ENCODE measurements at regions not wholly inside any gene's neighbourhood (a gene's known extent, or its start where the extent isn't known, plus 50 kb on each side); places are given as distances from the start of the nearest gene placed in this dataset.

GRCh38 chr6:18988636-18989035, 601.5 kb downstream of the RNF144B start:
- no peak overlapping the region for H2BK20ac ChIP-seq (ENCODE audit: low read length)
- no peak overlapping the region for H4K91ac ChIP-seq (replicated peaks; ENCODE audit: insufficient read length, low read length)
- no peak overlapping the region for H2BK120ac ChIP-seq (replicated peaks; ENCODE audit: low read depth, low read length)
- peaks cover 0 to 4% (median under 1%) of the 10 kb centered on the region in 4 experiments; a peak in 2 of 7 replicates for H3K4me1 ChIP-seq (replicated peaks in 1 of 4; ENCODE audit: control insufficient read depth in 3 of 4, insufficient read depth in 4 of 4, low read length in 3 of 4)
- no peaks in the 10 kb centered on the region for H3K9me3 ChIP-seq (ENCODE audit: insufficient read depth in 2 of 2, low read depth in 1 of 2, low read length in 1 of 2)
- 93% methylated on average over 3 of the region's 3 CpGs; no CpG with 5 or more reads in 1 of the 2 experiments for WGBS, 2 experiments (ENCODE audit: extremely low coverage in 1 of 2, insufficient coverage in 1 of 2, insufficient read length in 1 of 2, insufficient replicate concordance in 2 of 2, low coverage in 1 of 2, low lambda C conversion rate in 2 of 2, missing lambda C conversion rate in 1 of 2)
- no peak overlapping the region for H3K9ac ChIP-seq (replicated peaks in 1 of 4; ENCODE audit: extremely low read depth in 1 of 4, low read depth in 3 of 4, low read length in 3 of 4)
- no peaks in the 10 kb centered on the region for H3K36me3 ChIP-seq (ENCODE audit: control insufficient read depth in 2 of 4, insufficient read depth in 4 of 4, low read length in 3 of 4)
- H3K4me3 ChIP-seq (ENCODE audit: extremely low read depth in 1 of 4, insufficient read depth in 2 of 4, low read depth in 3 of 4, low read length in 4 of 4): no peak overlapping the region
- H2BK5ac ChIP-seq (ENCODE audit: low read depth, low read length): no peak overlapping the region
- H2BK15ac ChIP-seq (ENCODE audit: low read length): no peak overlapping the region
- H3K23ac ChIP-seq (ENCODE audit: insufficient read length): no peak overlapping the region
- H4K5ac ChIP-seq (ENCODE audit: insufficient read length, low read depth, low read length): no peak overlapping the region
- H3K56ac ChIP-seq (replicated peaks; ENCODE audit: insufficient read length, low read depth, low read length): no peak overlapping the region
- H3K79me1 ChIP-seq (ENCODE audit: low read depth, low read length): no peaks in the 10 kb centered on the region
- H3K14ac ChIP-seq (ENCODE audit: insufficient read length): no peak overlapping the region
- no peak overlapping the region for H2AFZ ChIP-seq (ENCODE audit: low read length)
- no peaks in the 10 kb centered on the region for H3K23me2 ChIP-seq (ENCODE audit: low read depth, low read length)
- CTCF ChIA-PET (ENCODE audit: partially characterized antibody): interaction anchor here (0.7 to 4.6 kb wide), 8 partner anchors 8 to 393 kb away, joined by 3 to 29 read pairs (median 4); no protein-coding TSS in a partner anchor
- H3K18ac ChIP-seq (ENCODE audit: extremely low read depth, low read length): no peak overlapping the region
- H3K27me3 ChIP-seq (replicated peaks in 1 of 4; ENCODE audit: control insufficient read depth in 3 of 4, extremely low read depth in 1 of 4, insufficient read depth in 3 of 4, low read length in 3 of 4): no peaks in the 10 kb centered on the region
- no peak overlapping the region for H3K4me2 ChIP-seq (ENCODE audit: insufficient read depth in 1 of 2, low read depth in 2 of 2, low read length in 2 of 2)
- H3K27ac ChIP-seq (ENCODE audit: low read depth, low read length): no peak overlapping the region
- no peak overlapping the region for H2AK5ac ChIP-seq (ENCODE audit: low read depth, low read length)
- H4K8ac ChIP-seq (ENCODE audit: extremely low read depth, insufficient read depth, low read length): no peak overlapping the region
- no peaks in the 10 kb centered on the region for H4K20me1 ChIP-seq (replicated peaks in 1 of 2; ENCODE audit: control insufficient read depth in 1 of 2, insufficient read depth in 2 of 2, low read length in 2 of 2)
- FAIRE-seq: no peak
- no peak overlapping the region for H2BK12ac ChIP-seq (ENCODE audit: low read depth, low read length)
- H3K4ac ChIP-seq (replicated peaks; ENCODE audit: insufficient read length, low read depth, low read length): no peak overlapping the region
- no peak for DNase-seq (ENCODE audit: low read depth in 1 of 2, low spot score in 2 of 2)
- POLR2A ChIA-PET (ENCODE audit: partially characterized antibody): no interaction called here
- no peaks in the 10 kb centered on the region for H3K79me2 ChIP-seq (ENCODE audit: control insufficient read depth in 1 of 2, insufficient read depth in 2 of 2, low read length in 2 of 2)
- TF ChIP-seq CEBPB (IDR thresholded peaks at IDR 0.05; ENCODE audit: low read depth, low read length) (no peak), CBX8 (IDR thresholded peaks at IDR 0.05; ENCODE audit: borderline replicate concordance, low read depth, low read length) (no peak), SRF (IDR thresholded peaks at IDR 0.05; ENCODE audit: low read depth, low read length) (no peak), CTBP2 (IDR thresholded peaks at IDR 0.05; ENCODE audit: borderline replicate concordance, insufficient read depth, insufficient read length, low read length) (no peak), SUZ12 (IDR thresholded peaks at IDR 0.05; ENCODE audit: low read length) (no peak), BACH1 (IDR thresholded peaks at IDR 0.05; ENCODE audit: low read length) (no peak), MAX (IDR thresholded peaks at IDR 0.05) (no peak), POLR2A (IDR thresholded peaks at IDR 0.05; ENCODE audit: control extremely low read depth in 1 of 2, low read depth in 2 of 2, low read length in 2 of 2) (no peak), ASH2L (IDR thresholded peaks at IDR 0.05; ENCODE audit: low read length) (no peak), POU5F1 (IDR thresholded peaks at IDR 0.05; ENCODE audit: low read depth, low read length) (no peak), TEAD4 (IDR thresholded peaks at IDR 0.05; ENCODE audit: low read depth, low read length) (no peak), EGR1 (IDR thresholded peaks at IDR 0.05; ENCODE audit: borderline replicate concordance, low read depth, low read length) (no peak), SP4 (IDR thresholded peaks at IDR 0.05; ENCODE audit: low read length) (no peak), NRF1 (IDR thresholded peaks at IDR 0.05; ENCODE audit: low read depth, low read length) (no peak), RNF2 (IDR thresholded peaks at IDR 0.05; ENCODE audit: borderline replicate concordance, low read depth, low read length, missing control alignments, poor library complexity, severe bottlenecking) (no peak), SAP30 (IDR thresholded peaks at IDR 0.05; ENCODE audit: insufficient read depth, insufficient replicate concordance, low read length) (no peak)

Data from H1 (cell line).